Vagina (tissue), 2 donors: ENCODE measurements at regions not wholly inside any gene's neighbourhood (a gene's known extent, or its start where the extent isn't known, plus 50 kb on each side); places are given as distances from the start of the nearest gene placed in this dataset.

Experiments
- DNase-seq, 2 donors: peaks; one replicate each; pipeline ENCODE4 v3.0.0-alpha.2; 2017; ENCODE audit errors: extremely low spot score in 2 of 2
- H3K27ac ChIP-seq: fragments of 200-600 bp; sonication (generic); one replicate; pipeline ENCODE4 v1.5.1; 2019
- H3K27me3 ChIP-seq: fragments of 200-600 bp; sonication (generic); one replicate; pipeline ENCODE4 v1.5.1; 2019
- H3K36me3 ChIP-seq, 2 donors: fragments of 200-600 bp; sonication (generic); one replicate each; pipeline ENCODE4 v1.5.1; 2017 to 2019
- H3K4me1 ChIP-seq: fragments of 200-600 bp; sonication (generic); one replicate; pipeline ENCODE4 v1.5.1; 2019
- H3K4me3 ChIP-seq, 2 donors: fragments of 200-600 bp; sonication (generic); 1 replicate in 1 of 2; 2 replicates in 1 of 2; pipeline ENCODE4 v1.5.1; 2016 to 2019
- H3K9me3 ChIP-seq: fragments of 200-600 bp; sonication (generic); one replicate; pipeline ENCODE4 v1.5.1; 2019
- POLR2A ChIP-seq, 2 donors: fragments of 450-650 bp; IDR thresholded peaks; one replicate each; pipeline ENCODE4 v1.6.1; 2017; ENCODE audit warnings: antibody characterized with exemption in 2 of 2, mild to moderate bottlenecking in 2 of 2, moderate library complexity in 2 of 2
- POLR2AphosphoS5 ChIP-seq, 2 donors: sonication (generic); formaldehyde crosslinking; IDR thresholded peaks; one replicate each; pipeline ENCODE4 v1.9.0; 2017; ENCODE audit warnings: antibody characterized with exemption in 2 of 2, mild to moderate bottlenecking in 2 of 2, low read depth in 1 of 2; ENCODE audit not compliant: insufficient read depth in 1 of 2
- intact Hi-C: fragments of 100-400 bp; cut with DNase I; formaldehyde crosslinking; loops from one replicate; pipeline ENCODE4 v1.15.1; 2023
- TF ChIP-seq, protein P1 (sequence below), 3 experiments: fragments of 450-650 bp in 2 of 3; fragments of 200-600 bp in 1 of 3; sonication (generic) in 1 of 3; IDR thresholded peaks; one replicate each; pipeline ENCODE4 v1.5.1; 2017 to 2019; ENCODE audit warnings: antibody characterized with exemption in 3 of 3, mild to moderate bottlenecking in 2 of 3, moderate library complexity in 2 of 3

DNA sequence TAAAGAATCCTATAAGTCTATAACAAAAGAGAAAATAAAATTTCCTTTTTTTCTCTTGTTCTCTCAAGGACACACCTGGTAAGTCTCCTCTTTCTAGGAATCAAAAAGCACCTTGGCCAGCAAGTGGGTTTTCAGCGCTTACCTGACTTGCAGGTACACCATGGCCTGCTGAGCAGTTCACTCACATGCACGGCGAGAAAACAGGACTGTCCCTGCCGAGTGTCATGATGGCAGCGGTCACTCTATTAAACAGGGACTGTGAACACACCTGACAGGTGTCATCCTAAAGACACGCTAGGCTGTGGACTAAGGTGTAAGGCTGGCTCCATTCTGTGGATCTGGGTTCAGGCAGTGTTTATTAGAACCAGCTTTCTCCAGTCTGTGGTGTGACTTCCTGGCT is 170.2 kb downstream of the TEX29 start:
- H3K36me3 ChIP-seq, result no peaks in the 10 kb centered on the region
- DNase-seq, result no peak
- no peaks in the 10 kb centered on the region for H3K27me3 ChIP-seq
- H3K4me1 ChIP-seq, result no peaks in the 10 kb centered on the region
- intact Hi-C loops, result no loop called here
- H3K27ac ChIP-seq, result no peak overlapping the region
- TF ChIP-seq POLR2AphosphoS5 (IDR thresholded peaks at IDR 0.05; ENCODE audit: insufficient read depth in 1 of 2, low read depth in 1 of 2) (no peak), POLR2A (IDR thresholded peaks at IDR 0.05) (no peak)
- TF ChIP-seq, protein P1, sequence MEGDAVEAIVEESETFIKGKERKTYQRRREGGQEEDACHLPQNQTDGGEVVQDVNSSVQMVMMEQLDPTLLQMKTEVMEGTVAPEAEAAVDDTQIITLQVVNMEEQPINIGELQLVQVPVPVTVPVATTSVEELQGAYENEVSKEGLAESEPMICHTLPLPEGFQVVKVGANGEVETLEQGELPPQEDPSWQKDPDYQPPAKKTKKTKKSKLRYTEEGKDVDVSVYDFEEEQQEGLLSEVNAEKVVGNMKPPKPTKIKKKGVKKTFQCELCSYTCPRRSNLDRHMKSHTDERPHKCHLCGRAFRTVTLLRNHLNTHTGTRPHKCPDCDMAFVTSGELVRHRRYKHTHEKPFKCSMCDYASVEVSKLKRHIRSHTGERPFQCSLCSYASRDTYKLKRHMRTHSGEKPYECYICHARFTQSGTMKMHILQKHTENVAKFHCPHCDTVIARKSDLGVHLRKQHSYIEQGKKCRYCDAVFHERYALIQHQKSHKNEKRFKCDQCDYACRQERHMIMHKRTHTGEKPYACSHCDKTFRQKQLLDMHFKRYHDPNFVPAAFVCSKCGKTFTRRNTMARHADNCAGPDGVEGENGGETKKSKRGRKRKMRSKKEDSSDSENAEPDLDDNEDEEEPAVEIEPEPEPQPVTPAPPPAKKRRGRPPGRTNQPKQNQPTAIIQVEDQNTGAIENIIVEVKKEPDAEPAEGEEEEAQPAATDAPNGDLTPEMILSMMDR (IDR thresholded peaks at IDR 0.05), result no peak
- H3K9me3 ChIP-seq, result peaks cover 5% of the 10 kb centered on the region
- no peak overlapping the region for H3K4me3 ChIP-seq

DNA sequence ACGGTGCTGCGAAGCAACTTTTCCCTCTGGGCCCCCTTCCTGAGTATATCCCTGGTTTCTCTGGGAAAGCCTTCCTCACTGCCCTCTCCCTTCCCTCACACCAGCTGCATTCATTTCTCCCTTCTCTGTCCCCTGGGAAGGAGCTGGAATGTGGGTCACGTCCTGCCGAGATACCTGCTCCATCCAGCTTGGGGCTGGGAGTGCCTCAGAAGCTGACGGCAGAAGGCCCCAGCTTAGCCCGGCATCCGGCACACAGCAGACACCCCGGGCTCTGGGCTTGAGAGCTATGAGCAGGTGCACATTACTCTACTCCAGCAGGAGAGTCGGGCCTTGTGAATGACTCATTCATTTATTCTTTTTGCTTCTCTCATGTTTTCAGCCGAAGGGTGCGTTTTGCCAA is 170.6 kb downstream of the TEX29 start:
- no peaks in the 10 kb centered on the region for H3K36me3 ChIP-seq
- no peak overlapping the region for H3K4me3 ChIP-seq
- DNase-seq, result no peak
- TF ChIP-seq, protein P1 (IDR thresholded peaks at IDR 0.05), result no peak
- TF ChIP-seq POLR2AphosphoS5 (IDR thresholded peaks at IDR 0.05; ENCODE audit: insufficient read depth in 1 of 2, low read depth in 1 of 2), result no peak
- no peaks in the 10 kb centered on the region for H3K27me3 ChIP-seq
- intact Hi-C loops, result no loop called here
- no peaks in the 10 kb centered on the region for H3K4me1 ChIP-seq
- peaks cover 5% of the 10 kb centered on the region for H3K9me3 ChIP-seq
- no peak overlapping the region for H3K27ac ChIP-seq

DNA sequence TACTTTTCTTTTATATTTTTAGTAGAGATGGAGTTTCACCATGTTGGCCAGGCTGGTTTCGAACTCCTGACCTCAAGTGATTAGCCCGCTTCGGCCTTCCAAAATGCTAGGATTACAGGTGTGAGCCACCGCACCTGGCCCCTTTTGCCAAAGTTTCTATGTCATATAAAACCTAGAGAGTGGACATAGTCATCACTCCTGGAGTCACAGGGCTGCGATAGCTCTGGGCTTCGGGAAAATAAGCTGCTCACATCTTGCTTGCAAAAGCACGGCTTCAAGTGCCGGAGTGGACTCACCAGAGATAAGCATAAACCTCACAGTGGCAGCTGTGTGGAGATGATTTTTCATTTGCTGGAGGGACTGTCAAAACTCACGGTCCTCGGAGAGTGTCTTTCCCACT is 171.2 kb downstream of the TEX29 start:
- H3K36me3 ChIP-seq, result no peaks in the 10 kb centered on the region
- H3K27ac ChIP-seq, result no peak overlapping the region
- H3K4me1 ChIP-seq, result no peaks in the 10 kb centered on the region
- no peak overlapping the region for H3K4me3 ChIP-seq
- intact Hi-C loops, result no loop called here
- DNase-seq, result no peak
- H3K9me3 ChIP-seq, result peaks cover 5% of the 10 kb centered on the region
- H3K27me3 ChIP-seq, result no peaks in the 10 kb centered on the region
- TF ChIP-seq POLR2A (IDR thresholded peaks at IDR 0.05) (no peak), POLR2AphosphoS5 (IDR thresholded peaks at IDR 0.05; ENCODE audit: insufficient read depth in 1 of 2, low read depth in 1 of 2) (no peak)
- TF ChIP-seq, protein P1 (IDR thresholded peaks at IDR 0.05), result no peak

DNA sequence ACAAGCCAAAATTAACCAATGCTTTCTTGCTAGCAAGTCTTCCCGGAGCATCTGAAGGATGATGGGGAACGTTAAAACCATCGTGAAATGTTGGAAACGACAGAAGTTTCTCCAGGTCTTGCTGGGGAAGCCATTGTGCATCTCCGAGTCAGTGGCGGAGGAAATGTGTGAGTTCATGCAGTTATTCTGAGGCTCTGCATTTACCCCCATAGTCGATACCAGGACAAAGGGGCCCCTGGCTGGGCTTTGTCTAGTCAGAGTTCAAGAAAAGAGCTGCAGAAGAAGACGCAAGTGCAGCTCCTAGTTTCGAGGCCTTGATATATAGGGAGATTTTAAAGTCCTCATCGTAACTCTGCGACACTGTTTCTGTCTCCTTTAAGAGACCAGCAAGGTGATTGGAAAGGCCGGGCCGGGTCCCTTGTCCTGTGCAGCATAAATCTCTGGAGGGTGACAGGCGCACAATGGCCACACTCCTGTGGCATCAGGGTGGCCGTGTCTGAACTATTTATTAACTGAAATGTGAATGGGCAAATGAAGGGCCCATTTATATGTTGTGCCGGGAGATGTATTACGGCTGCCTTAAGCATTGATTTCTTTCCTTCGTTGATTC is 172.0 kb downstream of the TEX29 start:
- DNase-seq, result no peak
- Histone ChIP-seq H3K4me1 (no peaks in the 10 kb centered on the region), H3K27ac (no peak overlapping the region), H3K4me3 (no peak overlapping the region), H3K36me3 (no peaks in the 10 kb centered on the region), H3K9me3 (no peaks in the 10 kb centered on the region), H3K27me3 (no peaks in the 10 kb centered on the region)
- TF ChIP-seq POLR2AphosphoS5 (IDR thresholded peaks at IDR 0.05; ENCODE audit: insufficient read depth in 1 of 2, low read depth in 1 of 2), result no peak
- TF ChIP-seq, protein P1 (IDR thresholded peaks at IDR 0.05), result no peak
- no peak for TF ChIP-seq POLR2A (IDR thresholded peaks at IDR 0.05)
- intact Hi-C loops, result no loop called here

DNA sequence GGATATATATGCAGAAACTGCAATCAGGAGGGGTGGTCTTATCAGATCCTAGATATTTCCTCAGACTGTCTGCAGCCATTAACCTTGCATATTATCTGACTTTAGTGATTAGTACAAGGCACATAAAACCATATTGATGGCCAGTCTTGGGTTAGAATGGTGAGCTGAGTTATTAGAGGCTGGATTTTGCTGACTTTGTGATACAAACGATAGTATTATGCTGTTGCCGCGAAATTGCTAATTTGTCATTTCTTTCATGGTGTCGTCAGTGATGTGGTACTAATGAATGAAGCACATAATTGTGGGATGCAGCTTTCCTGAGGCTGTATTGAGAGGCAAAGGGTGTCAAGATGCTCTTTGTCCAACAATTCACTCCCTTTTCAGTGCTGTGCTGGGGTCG is 172.5 kb downstream of the TEX29 start:
- intact Hi-C loops, result no loop called here
- Histone ChIP-seq H3K4me3 (no peak overlapping the region), H3K27me3 (no peaks in the 10 kb centered on the region), H3K9me3 (no peaks in the 10 kb centered on the region), H3K4me1 (no peaks in the 10 kb centered on the region), H3K27ac (no peak overlapping the region), H3K36me3 (no peaks in the 10 kb centered on the region)
- TF ChIP-seq POLR2A (IDR thresholded peaks at IDR 0.05) (no peak), POLR2AphosphoS5 (IDR thresholded peaks at IDR 0.05; ENCODE audit: insufficient read depth in 1 of 2, low read depth in 1 of 2) (no peak)
- TF ChIP-seq, protein P1 (IDR thresholded peaks at IDR 0.05), result no peak
- DNase-seq, result no peak
